Adrenal gland (tissue), 9 donors: ENCODE measurements at regions not wholly inside any gene's neighbourhood (a gene's known extent, or its start where the extent isn't known, plus 50 kb on each side); places are given as distances from the start of the nearest gene placed in this dataset.

Source experiments
- DNase-seq, 7 donors: peaks; one replicate each; pipeline ENCODE4 v3.0.0-alpha.2; 2019 to 2020
- H3K27ac ChIP-seq, 5 donors: fragments of 200-600 bp; sonication (generic) in 4 of 5; 1 replicate in 3 of 5; 2 replicates in 2 of 5; pipeline versions ENCODE4 v1.5.1 to v1.8.0; 2016 to 2020; ENCODE audit warnings: mild to moderate bottlenecking in 1 of 5
- H3K27me3 ChIP-seq: fragments of 200-600 bp; 2 replicates; pipeline ENCODE4 v1.8.0; 2021
- H3K36me3 ChIP-seq, 2 donors: fragments of 200-600 bp; replicated peaks in 1 of 2; 1 replicate in 1 of 2; 2 replicates in 1 of 2; pipeline versions ENCODE4 v1.5.1 to v1.8.0; 2018 to 2022
- H3K4me1 ChIP-seq, 2 donors: fragments of 200-600 bp; replicated peaks in 1 of 2; 1 replicate in 1 of 2; 2 replicates in 1 of 2; pipeline versions ENCODE4 v1.5.1 to v1.8.0; 2018 to 2021
- H3K4me3 ChIP-seq, 4 donors: fragments of 200-600 bp; sonication (generic) in 3 of 4; one replicate each; pipeline ENCODE4 v1.5.1; 2016 to 2018
- H3K9me3 ChIP-seq, 3 donors: fragments of 200-600 bp; sonication (generic) in 1 of 3; replicated peaks in 1 of 3; 1 replicate in 2 of 3; 2 replicates in 1 of 3; pipeline versions ENCODE4 v1.5.1 to v1.8.0; 2016 to 2021
- CTCF ChIP-seq, 6 experiments: fragments of 450-650 bp in 4 of 6; fragments of 200-600 bp in 2 of 6; sonication (generic) in 1 of 6; IDR thresholded peaks; 1 replicate in 5 of 6; 2 replicates in 1 of 6; pipeline versions ENCODE4 v1.5.1 to v1.8.0; 2016 to 2021; ENCODE audit warnings: antibody characterized with exemption in 6 of 6, mild to moderate bottlenecking in 2 of 6, moderate library complexity in 1 of 6
- POLR2A ChIP-seq, 2 donors: fragments of 450-650 bp; IDR thresholded peaks; one replicate each; pipeline ENCODE4 v1.6.1; 2017; ENCODE audit warnings: antibody characterized with exemption in 2 of 2, mild to moderate bottlenecking in 2 of 2, moderate library complexity in 1 of 2
- WGBS, 4 donors: extraction: QIAGEN DNeasy Blood & Tissue Kit in 2 of 4; methylation state at CpG; one replicate each; pipeline versions ENCODE4 v1.1.5 to v1.1.7; 2013 to 2017; 5-methylcytosine and 5-hydroxymethylcytosine counted together
- intact Hi-C, 2 donors: fragments of 100-400 bp; cut with DNase I; formaldehyde crosslinking; loops; one replicate each; pipeline versions ENCODE4 v1.14.1 to v1.15.0; 2022 to 2023
- donor health status: healthy with polysubstance abuse.
- donor health status: Bipolar disorder and iron deficiency.
- donor health status: DM: yes; HTN: yes; CAD: no.
- donor health status: DM: no; HTN: no; CAD: no.
- donor health status: DM: no; HTN: no; CAD: no.

- H3K27me3 ChIP-seq, result no peaks in the 10 kb centered on the region
- H3K4me3 ChIP-seq, result no peak overlapping the region
- H3K27ac ChIP-seq, result no peak overlapping the region
- no peaks in the 10 kb centered on the region for H3K4me1 ChIP-seq
- TF ChIP-seq CTCF (IDR thresholded peaks at IDR 0.05), result no peak
- TF ChIP-seq POLR2A (IDR thresholded peaks at IDR 0.05), result no peak
- no peak for DNase-seq
- 84 to 93% (median 88%) methylated on average over 1 of the region's 1 CpG for WGBS, 4 donors
- H3K36me3 ChIP-seq, result no peaks in the 10 kb centered on the region
- H3K9me3 ChIP-seq, result no peaks in the 10 kb centered on the region
- intact Hi-C loops, result no loop called here
These were observed 1140.1 kb downstream of the TECRL start for GRCh38 chr4:63269156-63269555.

DNA sequence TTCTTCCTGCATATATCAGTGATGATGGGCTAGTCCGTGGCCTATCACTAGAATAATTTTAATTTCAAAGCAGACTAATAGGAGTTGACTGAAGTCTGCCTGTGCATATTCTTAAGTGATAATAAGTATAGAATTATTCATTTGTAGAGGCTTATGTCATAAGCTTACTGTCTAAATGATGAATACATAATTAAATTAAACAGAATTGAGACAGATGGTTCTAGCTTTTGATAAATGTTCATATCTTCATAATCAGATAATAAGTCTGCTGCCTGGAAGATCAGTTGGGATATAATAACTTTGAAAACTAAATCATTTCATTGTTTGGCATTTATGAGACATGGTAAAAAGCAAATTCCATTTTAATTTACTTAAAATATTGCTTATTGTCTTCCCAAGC is 1175.6 kb downstream of the TECRL start:
- H3K27me3 ChIP-seq, result no peaks in the 10 kb centered on the region
- no peak overlapping the region for H3K4me3 ChIP-seq
- no peaks in the 10 kb centered on the region for H3K36me3 ChIP-seq
- no peaks in the 10 kb centered on the region for H3K9me3 ChIP-seq
- no peak overlapping the region for H3K27ac ChIP-seq
- 54 to 60% (median 56%) methylated on average over 1 of the region's 1 CpG for WGBS, 4 donors
- TF ChIP-seq POLR2A (IDR thresholded peaks at IDR 0.05), result no peak
- TF ChIP-seq CTCF (IDR thresholded peaks at IDR 0.05), result no peak
- DNase-seq, result no peak
- no peaks in the 10 kb centered on the region for H3K4me1 ChIP-seq
- intact Hi-C loops, result no loop called here

DNA sequence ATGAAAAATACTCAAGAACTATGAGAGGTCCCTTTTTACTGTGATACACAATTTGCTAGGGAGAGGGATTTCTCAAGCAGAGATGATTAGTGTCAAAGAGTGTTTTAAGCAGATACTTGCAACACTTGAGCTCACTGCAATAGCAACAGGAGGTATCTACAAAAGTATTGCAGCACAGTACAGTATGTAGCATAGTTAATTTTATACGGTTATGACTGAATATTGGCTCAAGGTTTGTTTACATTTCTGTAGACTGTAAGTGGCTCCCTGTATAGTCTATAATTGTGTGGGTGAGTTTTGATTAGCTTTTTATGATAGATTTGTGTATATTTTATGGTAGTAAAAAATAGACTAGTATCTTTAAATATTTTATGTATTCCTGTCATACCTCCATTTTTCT is 1177.2 kb downstream of the TECRL start:
- intact Hi-C loops, result no loop called here
- no peaks in the 10 kb centered on the region for H3K27me3 ChIP-seq
- TF ChIP-seq POLR2A (IDR thresholded peaks at IDR 0.05) (no peak), CTCF (IDR thresholded peaks at IDR 0.05) (no peak)
- no peaks in the 10 kb centered on the region for H3K36me3 ChIP-seq
- H3K4me3 ChIP-seq, result no peak overlapping the region
- DNase-seq, result no peak
- H3K27ac ChIP-seq, result no peak overlapping the region
- 52 to 70% (median 61%) methylated on average over 1 of the region's 1 CpG for WGBS, 4 donors
- no peaks in the 10 kb centered on the region for H3K4me1 ChIP-seq
- H3K9me3 ChIP-seq, result no peaks in the 10 kb centered on the region

- Histone ChIP-seq H3K36me3 (no peaks in the 10 kb centered on the region), H3K9me3 (no peaks in the 10 kb centered on the region), H3K4me1 (no peaks in the 10 kb centered on the region), H3K4me3 (no peak overlapping the region), H3K27ac (no peak overlapping the region), H3K27me3 (no peaks in the 10 kb centered on the region)
- TF ChIP-seq CTCF (IDR thresholded peaks at IDR 0.05), result no peak
- TF ChIP-seq POLR2A (IDR thresholded peaks at IDR 0.05), result no peak
- 44 to 69% (median 66%) methylated on average over 1 of the region's 1 CpG for WGBS, 4 donors
- DNase-seq, result no peak
- intact Hi-C loops, result no loop called here
These were observed 1183.0 kb downstream of the TECRL start for GRCh38 chr4:63226229-63226628.
